Natural killer cell (primary cell): ENCODE measurements at regions not wholly inside any gene's neighbourhood (a gene's known extent, or its start where the extent isn't known, plus 50 kb on each side); places are given as distances from the start of the nearest gene placed in this dataset.
A peak's percentile ranks its signal among the peaks of the same experiment; 100 is the strongest.

Experiments used
- ATAC-seq, 3 donors: fragments of 150-1000 bp in 2 of 3; fragments of 200-7000 bp in 1 of 3; cut with Tn5 transposase; 1 replicate in 1 of 3; 2 replicates in 2 of 3; pipeline ENCODE4 v1.10.0; 2021; ENCODE audit warnings: mild to moderate bottlenecking in 2 of 3, moderate library complexity in 2 of 3
- DNase-seq, 2 donors: peaks; one replicate each; pipeline versions ENCODE4 v3.0.0 to v3.0.0-alpha.2; 2013 to 2021; ENCODE audit warnings: mixed read lengths in 1 of 2
- H3K27ac ChIP-seq: one replicate; pipeline ENCODE4 v1.5.1; 2013; ENCODE audit warnings: mild to moderate bottlenecking, low read length
- H3K27me3 ChIP-seq: one replicate; pipeline ENCODE4 v1.6.1; 2013; ENCODE audit warnings: low read length; ENCODE audit not compliant: control insufficient read depth, insufficient read depth
- H3K36me3 ChIP-seq: one replicate; pipeline ENCODE4 v1.6.1; 2013; ENCODE audit warnings: low read length; ENCODE audit not compliant: control insufficient read depth, insufficient read depth
- H3K4me1 ChIP-seq: one replicate; pipeline ENCODE4 v1.6.1; 2013; ENCODE audit warnings: low read length; ENCODE audit not compliant: control insufficient read depth, insufficient read depth
- H3K4me3 ChIP-seq: one replicate; pipeline ENCODE4 v1.5.1; 2013; ENCODE audit warnings: low read length
- H3K9me3 ChIP-seq: one replicate; pipeline ENCODE4 v1.6.1; 2013; ENCODE audit warnings: low read length; ENCODE audit not compliant: control insufficient read depth, insufficient read depth
- H3K27ac Mint-ChIP-seq, 2 donors: one replicate each; pipeline ENCODE4 v1.8.0; 2022; ENCODE audit warnings: mild to moderate bottlenecking in 2 of 2, mixed read lengths in 2 of 2, moderate library complexity in 1 of 2
- H3K27me3 Mint-ChIP-seq, 2 donors: one replicate each; pipeline ENCODE4 v1.8.0; 2022; ENCODE audit warnings: low read depth in 2 of 2, mixed read lengths in 2 of 2
- H3K36me3 Mint-ChIP-seq: one replicate; pipeline ENCODE4 v1.8.0; 2022; ENCODE audit warnings: mixed read lengths
- H3K4me1 Mint-ChIP-seq, 2 donors: one replicate each; pipeline ENCODE4 v1.8.0; 2022; ENCODE audit warnings: mixed read lengths in 2 of 2
- H3K4me3 Mint-ChIP-seq: one replicate; pipeline ENCODE4 v1.8.0; 2022; ENCODE audit warnings: mild to moderate bottlenecking, moderate library complexity, mixed read lengths
- H3K9me3 Mint-ChIP-seq, 2 donors: one replicate each; pipeline ENCODE4 v1.8.0; 2022; ENCODE audit warnings: mixed read lengths in 2 of 2
- WGBS: methylation state at CpG from one replicate; pipeline ENCODE4 v1.1.7; 2013; ENCODE audit warnings: missing lambda C conversion rate; ENCODE audit not compliant: insufficient coverage; 5-methylcytosine and 5-hydroxymethylcytosine counted together
- intact Hi-C: fragments of 100-400 bp; cut with micrococcal nuclease; formaldehyde crosslinking; loops from one replicate; pipeline ENCODE4 v1.14.2; 2022
- TF ChIP-seq, protein P1 (sequence below): fragments of 200-600 bp; IDR thresholded peaks from one replicate; pipeline ENCODE4 v1.8.0; 2022; ENCODE audit warnings: antibody characterized with exemption

DNA sequence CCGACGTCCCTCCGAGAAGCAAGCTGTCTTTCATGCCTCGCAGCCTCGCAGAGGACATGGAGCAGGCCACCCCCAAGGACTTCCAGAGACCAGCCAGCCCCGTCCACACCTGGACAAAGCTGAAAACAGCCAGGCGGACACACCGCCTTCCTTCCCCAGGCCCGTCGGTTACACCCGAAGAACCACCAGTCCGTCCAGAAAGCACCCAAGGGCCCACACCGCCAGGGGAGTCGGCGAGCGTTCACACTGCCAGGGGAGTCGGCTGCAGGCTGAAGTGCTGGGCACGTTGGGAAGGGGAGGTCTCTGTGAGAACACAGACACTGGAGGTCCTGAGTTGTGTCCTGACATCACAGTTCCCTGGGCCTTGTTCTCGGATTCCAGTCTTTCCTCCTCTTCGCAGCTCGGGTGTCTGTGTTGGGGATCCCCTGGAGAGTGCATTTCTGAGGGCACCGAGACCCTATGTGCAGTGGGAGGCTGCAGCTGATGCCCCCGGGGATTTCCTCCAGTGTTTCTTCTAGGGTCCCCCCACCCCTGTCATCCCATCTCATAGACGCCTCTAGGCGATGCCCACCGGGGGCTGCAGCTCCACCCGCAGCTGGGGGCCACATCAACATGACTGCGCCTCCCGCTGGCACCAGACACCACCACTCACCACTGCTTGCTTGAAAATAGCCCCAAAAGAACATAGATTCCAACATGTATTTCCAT, 344.4 kb upstream of the SALL3 start:
- no peak for ATAC-seq
- Histone ChIP-seq H3K4me3 (no peak overlapping the region), H3K27ac (no peak overlapping the region), H3K36me3 (no peaks in the 10 kb centered on the region), H3K9me3 (no peaks in the 10 kb centered on the region), H3K4me1 (peaks cover 13% of the 10 kb centered on the region), H3K27me3 (no peaks in the 10 kb centered on the region)
- Mint-ChIP-seq H3K36me3 (no peaks in the 10 kb centered on the region), H3K27ac (no peak overlapping the region), H3K4me3 (no peak overlapping the region), H3K27me3 (peaks cover 0 to 9% of the 10 kb centered on the region in 2 donors), H3K4me1 (peaks cover 0 to 38% of the 10 kb centered on the region in 2 donors), H3K9me3 (peaks cover 0 to 11% of the 10 kb centered on the region in 2 donors)
- intact Hi-C loops = no loop called here
- DNase-seq = no peak
- WGBS = 95% methylated on average over 29 of the region's 29 CpGs
- TF ChIP-seq, protein P1, sequence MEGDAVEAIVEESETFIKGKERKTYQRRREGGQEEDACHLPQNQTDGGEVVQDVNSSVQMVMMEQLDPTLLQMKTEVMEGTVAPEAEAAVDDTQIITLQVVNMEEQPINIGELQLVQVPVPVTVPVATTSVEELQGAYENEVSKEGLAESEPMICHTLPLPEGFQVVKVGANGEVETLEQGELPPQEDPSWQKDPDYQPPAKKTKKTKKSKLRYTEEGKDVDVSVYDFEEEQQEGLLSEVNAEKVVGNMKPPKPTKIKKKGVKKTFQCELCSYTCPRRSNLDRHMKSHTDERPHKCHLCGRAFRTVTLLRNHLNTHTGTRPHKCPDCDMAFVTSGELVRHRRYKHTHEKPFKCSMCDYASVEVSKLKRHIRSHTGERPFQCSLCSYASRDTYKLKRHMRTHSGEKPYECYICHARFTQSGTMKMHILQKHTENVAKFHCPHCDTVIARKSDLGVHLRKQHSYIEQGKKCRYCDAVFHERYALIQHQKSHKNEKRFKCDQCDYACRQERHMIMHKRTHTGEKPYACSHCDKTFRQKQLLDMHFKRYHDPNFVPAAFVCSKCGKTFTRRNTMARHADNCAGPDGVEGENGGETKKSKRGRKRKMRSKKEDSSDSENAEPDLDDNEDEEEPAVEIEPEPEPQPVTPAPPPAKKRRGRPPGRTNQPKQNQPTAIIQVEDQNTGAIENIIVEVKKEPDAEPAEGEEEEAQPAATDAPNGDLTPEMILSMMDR = no peak

DNA sequence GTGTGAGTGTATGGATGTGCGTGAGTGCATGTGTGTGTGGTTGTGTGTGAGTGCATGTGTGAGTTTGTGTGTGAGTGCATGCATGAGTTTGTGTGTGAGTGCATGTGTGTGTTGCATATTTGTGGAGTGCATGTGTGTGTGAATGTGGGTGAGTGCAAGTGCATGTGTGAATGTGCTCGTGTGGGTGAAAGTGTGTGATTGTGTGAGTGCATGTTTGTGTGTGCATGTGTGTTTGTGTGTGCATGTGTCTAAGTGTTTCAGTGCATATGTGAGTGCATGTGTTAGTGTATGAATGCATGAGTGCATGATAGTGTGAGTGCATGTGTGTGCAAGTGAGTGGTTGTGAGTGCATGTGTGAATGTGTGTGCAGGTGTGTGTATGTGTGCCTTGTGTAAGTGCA, 343.4 kb upstream of the SALL3 start:
- Histone ChIP-seq H3K9me3 (no peaks in the 10 kb centered on the region), H3K4me1 (peaks cover 13% of the 10 kb centered on the region), H3K27me3 (no peaks in the 10 kb centered on the region), H3K4me3 (no peak overlapping the region), H3K36me3 (no peaks in the 10 kb centered on the region), H3K27ac (no peak overlapping the region)
- Mint-ChIP-seq H3K27me3 (peaks cover 0 to 9% of the 10 kb centered on the region in 2 donors), H3K4me1 (peaks cover 0 to 48% of the 10 kb centered on the region in 2 donors), H3K36me3 (no peaks in the 10 kb centered on the region), H3K4me3 (no peak overlapping the region), H3K27ac (no peak overlapping the region), H3K9me3 (peaks cover 0 to 11% of the 10 kb centered on the region in 2 donors)
- ATAC-seq (no peak), DNase-seq (no peak)
- TF ChIP-seq, protein P1 = no peak
- intact Hi-C loops = no loop called here
- 88% methylated on average over 2 of the region's 2 CpGs for WGBS

DNA sequence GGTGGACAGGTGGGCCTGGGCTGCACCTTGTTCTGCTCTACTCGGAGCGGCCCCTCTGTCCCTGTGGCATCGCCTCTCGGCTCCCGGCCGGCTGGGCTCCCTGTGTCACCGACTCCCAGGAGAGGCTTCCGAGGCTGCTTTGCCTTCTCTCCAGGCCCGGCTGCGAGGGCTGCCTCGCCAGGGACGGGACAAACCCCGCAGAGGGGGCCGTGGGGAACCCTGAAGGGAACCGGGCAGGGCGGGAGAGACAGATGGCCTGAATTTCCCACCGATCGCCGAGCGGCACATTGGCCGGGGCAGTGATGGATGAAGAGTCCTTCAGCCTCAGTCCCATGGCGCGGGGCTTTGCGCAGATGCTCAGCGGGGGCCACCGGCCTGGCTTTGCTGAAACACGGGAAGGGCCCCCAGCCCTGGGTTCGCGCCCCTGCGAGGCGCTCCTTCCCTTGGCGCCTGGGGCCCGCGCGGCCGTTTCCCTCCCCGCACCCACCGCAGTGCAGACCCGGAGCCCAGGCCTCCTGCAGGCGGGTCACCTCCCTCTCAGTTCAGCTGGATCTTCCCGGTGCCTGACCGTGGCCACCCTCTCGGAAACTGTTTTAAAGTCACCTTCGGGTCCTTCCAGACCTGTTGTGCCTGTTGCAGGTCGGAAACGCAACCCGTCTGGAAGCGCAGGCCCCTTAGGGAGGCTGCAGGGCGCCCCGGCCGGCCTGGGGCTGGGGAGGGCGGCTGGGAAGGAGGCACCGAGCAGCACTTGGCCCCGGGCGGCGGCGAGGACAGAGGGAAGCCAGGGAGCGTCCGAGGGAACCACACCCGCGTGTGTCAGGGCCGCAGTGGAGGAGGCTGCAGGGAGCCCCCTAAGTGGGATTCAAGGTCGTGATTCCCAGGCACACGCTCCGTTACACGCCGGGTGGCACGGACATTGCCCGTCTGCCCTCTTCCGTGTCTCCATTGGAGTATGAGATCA, 341.9 kb upstream of the SALL3 start:
- no peak for ATAC-seq
- DNase-seq = no peak
- Mint-ChIP-seq H3K9me3 (peaks cover 0 to 11% of the 10 kb centered on the region in 2 donors), H3K36me3 (no peaks in the 10 kb centered on the region), H3K4me1 (peaks cover 7 to 61% of the 10 kb centered on the region in 2 donors), H3K27me3 (peaks cover 0 to 9% of the 10 kb centered on the region in 2 donors), H3K27ac (peak overlapping the region in 1 of 2 donors; percentile 53), H3K4me3 (no peak overlapping the region)
- intact Hi-C loops = no loop called here
- no peaks in the 10 kb centered on the region for H3K9me3 ChIP-seq
- H3K4me3 ChIP-seq = no peak overlapping the region
- TF ChIP-seq, protein P1 = no peak
- no peaks in the 10 kb centered on the region for H3K36me3 ChIP-seq
- no peak overlapping the region for H3K27ac ChIP-seq
- peaks cover 19% of the 10 kb centered on the region for H3K4me1 ChIP-seq
- no peaks in the 10 kb centered on the region for H3K27me3 ChIP-seq
- WGBS = 95% methylated on average over 70 of the region's 70 CpGs
